Bronchial epithelial cell (primary cell): ENCODE measurements at regions not wholly inside any gene's neighbourhood (a gene's known extent, or its start where the extent isn't known, plus 50 kb on each side); places are given as distances from the start of the nearest gene placed in this dataset.

ENCODE experiments used
- DNase-seq: peaks from one replicate; pipeline ENCODE4 v3.0.0-alpha.2; 2010; ENCODE audit warnings: low read depth
- FAIRE-seq: peaks from 2 replicates; lab custom pipeline; 2011; peaks lifted over from hg19 to GRCh38; lab: Jason Lieb, UNC
- H3K27me3 ChIP-seq: 2 replicates; pipeline ENCODE4 v1.5.1; 2011; ENCODE audit warnings: low read length; ENCODE audit not compliant: control insufficient read depth, insufficient read depth
- H3K36me3 ChIP-seq: 2 replicates; pipeline ENCODE4 v1.5.1; 2011; ENCODE audit warnings: low read length; ENCODE audit not compliant: control insufficient read depth, insufficient read depth
- H3K4me3 ChIP-seq: 2 replicates; pipeline ENCODE4 v1.5.1; 2011; ENCODE audit warnings: mild to moderate bottlenecking, low read depth, low read length, control low read depth
- TF ChIP-seq, protein P1 (sequence below): IDR thresholded peaks from 2 replicates; pipeline ENCODE4 v1.5.1; 2011; ENCODE audit warnings: mild to moderate bottlenecking, moderate library complexity, low read length, control low read depth, inconsistent platforms; ENCODE audit not compliant: insufficient read depth, severe bottlenecking

DNA sequence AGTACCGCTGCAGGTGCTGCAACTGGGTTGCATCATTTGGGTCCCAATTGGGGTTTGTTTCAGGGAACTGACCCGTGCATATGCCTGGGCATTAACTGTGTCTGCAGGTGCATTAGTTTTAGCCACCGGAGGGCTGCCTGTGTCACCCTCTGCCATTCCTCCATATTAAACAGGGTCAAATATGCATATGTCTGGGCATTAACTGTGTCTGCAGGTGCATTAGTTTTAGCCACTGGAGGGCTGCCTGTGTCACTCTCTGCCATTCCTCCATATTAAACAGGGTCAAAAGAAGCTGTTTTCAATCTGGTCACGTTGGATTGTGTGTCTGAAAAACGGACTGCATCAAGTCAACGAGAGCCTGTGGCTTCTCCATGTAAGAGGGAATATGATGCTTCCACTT, 1317.0 kb downstream of the TMEM121 start:
- FAIRE-seq = peak; percentile 28

DNA sequence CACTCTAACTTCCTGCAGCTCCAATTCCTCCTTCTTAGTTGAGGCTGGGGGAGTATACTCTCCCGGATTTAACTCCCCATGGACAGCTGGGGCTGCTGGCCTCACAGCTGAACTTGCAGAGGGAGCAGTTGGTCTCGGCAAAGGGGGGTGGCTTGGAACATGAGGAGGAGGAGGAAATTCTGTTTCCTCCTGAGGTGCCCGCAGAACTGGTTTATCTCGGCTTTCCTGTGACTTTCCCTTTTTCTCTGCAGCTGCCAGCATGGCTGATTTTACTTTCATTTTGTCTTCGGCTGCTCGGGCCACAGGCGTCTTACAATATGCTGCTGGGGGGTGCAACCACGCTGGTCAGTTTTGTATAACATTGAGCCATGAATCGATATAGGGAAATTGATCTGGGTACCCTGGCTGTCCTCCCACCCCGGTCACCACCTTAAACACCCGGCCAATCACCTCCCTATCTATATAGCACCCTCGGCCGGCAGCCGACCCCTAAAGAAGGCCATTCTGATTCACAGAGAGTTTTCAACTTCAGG, 1317.6 kb downstream of the TMEM121 start:
- Histone ChIP-seq H3K4me3 (peak overlapping the region; percentile 29), H3K27me3 (no peaks in the 10 kb centered on the region), H3K36me3 (no peaks in the 10 kb centered on the region)
- TF ChIP-seq, protein P1, sequence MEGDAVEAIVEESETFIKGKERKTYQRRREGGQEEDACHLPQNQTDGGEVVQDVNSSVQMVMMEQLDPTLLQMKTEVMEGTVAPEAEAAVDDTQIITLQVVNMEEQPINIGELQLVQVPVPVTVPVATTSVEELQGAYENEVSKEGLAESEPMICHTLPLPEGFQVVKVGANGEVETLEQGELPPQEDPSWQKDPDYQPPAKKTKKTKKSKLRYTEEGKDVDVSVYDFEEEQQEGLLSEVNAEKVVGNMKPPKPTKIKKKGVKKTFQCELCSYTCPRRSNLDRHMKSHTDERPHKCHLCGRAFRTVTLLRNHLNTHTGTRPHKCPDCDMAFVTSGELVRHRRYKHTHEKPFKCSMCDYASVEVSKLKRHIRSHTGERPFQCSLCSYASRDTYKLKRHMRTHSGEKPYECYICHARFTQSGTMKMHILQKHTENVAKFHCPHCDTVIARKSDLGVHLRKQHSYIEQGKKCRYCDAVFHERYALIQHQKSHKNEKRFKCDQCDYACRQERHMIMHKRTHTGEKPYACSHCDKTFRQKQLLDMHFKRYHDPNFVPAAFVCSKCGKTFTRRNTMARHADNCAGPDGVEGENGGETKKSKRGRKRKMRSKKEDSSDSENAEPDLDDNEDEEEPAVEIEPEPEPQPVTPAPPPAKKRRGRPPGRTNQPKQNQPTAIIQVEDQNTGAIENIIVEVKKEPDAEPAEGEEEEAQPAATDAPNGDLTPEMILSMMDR = no peak
- DNase-seq (peak; percentile 29), FAIRE-seq (no peak)

More for the DNA sequence above, 1317.0 kb downstream of the TMEM121 start:
- H3K27me3 ChIP-seq = no peaks in the 10 kb centered on the region
- no peak for DNase-seq
- H3K36me3 ChIP-seq = no peaks in the 10 kb centered on the region
- TF ChIP-seq, protein P1 = no peak
- H3K4me3 ChIP-seq = no peak overlapping the region

DNA sequence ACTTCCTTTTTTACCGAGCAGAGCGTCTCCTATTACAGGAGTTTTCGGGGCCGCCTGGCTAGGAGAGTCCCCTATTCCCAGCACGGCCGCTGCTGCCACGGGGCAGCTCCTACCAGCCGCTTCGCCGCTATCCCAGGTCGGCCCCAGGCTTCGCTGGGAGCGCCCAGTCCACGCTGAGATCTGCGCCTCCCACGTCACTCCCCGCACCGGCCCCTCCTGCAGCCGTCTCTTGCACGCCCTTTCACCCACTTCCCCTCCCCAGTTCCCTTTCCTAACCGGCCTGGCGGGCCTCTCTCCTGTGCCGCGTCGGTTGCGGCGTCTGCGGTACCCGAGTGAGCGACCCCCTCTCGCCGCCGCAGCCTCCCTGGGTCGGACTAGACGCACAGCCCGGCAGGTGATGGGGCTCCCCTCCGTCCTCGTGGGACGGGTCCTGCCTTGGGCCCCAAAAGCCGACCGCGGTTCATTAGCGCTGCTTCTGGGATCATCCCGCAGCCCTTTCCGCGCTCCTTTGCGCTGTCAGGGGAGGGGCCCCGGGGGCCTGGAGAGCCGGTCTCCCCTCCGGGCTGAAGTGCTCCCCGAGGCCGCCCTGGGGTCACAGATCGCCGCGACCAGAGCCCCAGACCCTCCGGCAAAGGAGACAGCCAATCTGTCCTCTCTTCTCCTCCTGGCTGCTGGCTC, 1318.4 kb downstream of the TMEM121 start:
- Histone ChIP-seq H3K4me3 (peak overlapping the region; percentile 29), H3K27me3 (no peaks in the 10 kb centered on the region), H3K36me3 (no peaks in the 10 kb centered on the region)
- DNase-seq (no peak), FAIRE-seq (no peak)
- TF ChIP-seq, protein P1 = no peak

DNA sequence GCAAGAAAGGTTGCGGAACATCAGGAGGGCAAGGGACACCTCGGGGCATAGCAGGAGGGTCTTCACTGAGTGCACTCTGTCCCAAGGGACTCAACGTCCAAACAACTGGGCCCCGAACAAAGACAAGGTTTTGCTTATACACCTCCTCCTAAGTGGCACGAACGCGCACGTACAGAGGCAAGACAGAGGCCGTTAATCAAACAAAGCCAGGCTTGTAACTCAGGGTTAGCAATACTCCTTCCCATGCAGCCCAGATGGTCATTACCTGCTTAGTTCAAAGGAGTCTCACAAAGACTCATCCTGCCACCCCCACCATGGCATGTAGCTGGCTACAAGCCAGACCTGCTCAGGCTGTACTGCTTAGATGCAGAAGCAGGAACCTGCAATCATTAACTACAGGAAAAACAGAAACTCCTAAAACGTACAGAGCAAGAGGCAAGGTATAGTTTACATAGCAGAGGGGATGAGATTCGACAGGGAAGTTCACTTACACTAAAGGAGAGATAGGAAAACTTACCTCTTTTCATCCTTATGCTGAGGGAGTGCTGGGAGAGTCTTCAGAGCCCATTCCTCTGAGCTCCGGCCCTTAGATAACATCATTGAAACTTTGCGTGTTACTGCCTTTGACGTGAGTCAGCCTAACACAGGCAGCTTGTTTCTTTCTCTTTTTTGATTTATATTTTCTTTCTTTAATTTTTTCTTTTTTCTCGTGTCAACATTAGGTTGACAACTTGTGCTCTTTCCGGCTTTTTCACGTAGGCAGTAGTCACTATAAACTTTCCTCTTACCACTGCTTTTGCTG, 1319.1 kb downstream of the TMEM121 start:
- Histone ChIP-seq H3K36me3 (no peaks in the 10 kb centered on the region), H3K27me3 (no peaks in the 10 kb centered on the region), H3K4me3 (no peak overlapping the region)
- DNase-seq (peak; percentile 78), FAIRE-seq (peak; percentile 82)
- TF ChIP-seq, protein P1 = no peak

DNA sequence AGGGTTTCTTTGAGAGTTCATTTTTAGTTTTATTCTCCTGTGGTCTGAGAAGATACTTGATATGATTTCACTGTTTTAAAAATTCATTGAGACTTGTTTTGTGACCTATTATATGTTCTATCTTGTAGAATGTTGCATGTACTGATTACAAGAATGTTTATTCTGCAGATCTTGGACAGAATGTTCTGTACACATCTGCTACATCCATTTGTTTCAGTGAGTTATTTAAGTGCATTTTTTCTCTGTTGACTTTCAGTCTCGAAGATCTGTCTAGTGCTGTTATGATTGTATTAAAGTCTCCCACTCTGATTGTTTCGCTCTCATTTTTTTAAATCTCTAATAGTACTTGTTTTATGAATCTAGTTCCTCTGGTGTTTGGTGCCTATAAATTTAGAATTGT, 1319.8 kb downstream of the TMEM121 start:
- DNase-seq = peak; percentile 18
- no peak for FAIRE-seq
- TF ChIP-seq, protein P1 = no peak
- Histone ChIP-seq H3K27me3 (no peaks in the 10 kb centered on the region), H3K4me3 (no peak overlapping the region), H3K36me3 (no peaks in the 10 kb centered on the region)
